ENCODE measurements at regions not wholly inside any gene's neighbourhood (a gene's known extent, or its start where the extent isn't known, plus 50 kb on each side); places are given as distances from the start of the nearest gene placed in this dataset.
"Not testable (repeated sequence)": the region's sequence is repeated elsewhere in the genome, so short reads cannot be mapped to it uniquely, and the experiment has no call there.

DNA sequence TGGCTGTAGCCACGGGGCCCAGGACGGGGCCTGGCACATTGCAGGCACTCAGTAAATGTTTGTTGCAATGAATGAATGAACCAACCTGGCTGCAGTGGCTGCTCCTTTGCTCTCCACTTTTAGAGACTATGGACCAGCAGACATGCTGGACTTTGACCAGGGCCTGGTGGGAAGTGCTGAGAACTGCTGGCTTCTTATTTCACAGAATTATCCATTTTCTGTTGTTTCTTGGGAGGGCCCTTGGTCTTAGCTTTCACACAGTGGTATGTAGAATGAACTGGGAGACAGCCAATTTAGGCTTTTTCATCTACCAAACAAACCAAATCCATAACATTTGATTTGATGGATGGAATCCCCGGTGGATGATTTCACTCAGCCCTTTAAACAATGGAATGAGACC, 78.0 kb upstream of the LHFPL2 start:
- DNase-seq (ENCODE audit: low spot score), result no peak

- no peak for DNase-seq (ENCODE audit: low spot score)
These were observed 77.4 kb upstream of the LHFPL2 start for GRCh38 chr5:78726003-78726402.

- DNase-seq (ENCODE audit: low spot score), result no peak
These were observed 75.5 kb upstream of the LHFPL2 start for GRCh38 chr5:78724061-78724460.

DNA sequence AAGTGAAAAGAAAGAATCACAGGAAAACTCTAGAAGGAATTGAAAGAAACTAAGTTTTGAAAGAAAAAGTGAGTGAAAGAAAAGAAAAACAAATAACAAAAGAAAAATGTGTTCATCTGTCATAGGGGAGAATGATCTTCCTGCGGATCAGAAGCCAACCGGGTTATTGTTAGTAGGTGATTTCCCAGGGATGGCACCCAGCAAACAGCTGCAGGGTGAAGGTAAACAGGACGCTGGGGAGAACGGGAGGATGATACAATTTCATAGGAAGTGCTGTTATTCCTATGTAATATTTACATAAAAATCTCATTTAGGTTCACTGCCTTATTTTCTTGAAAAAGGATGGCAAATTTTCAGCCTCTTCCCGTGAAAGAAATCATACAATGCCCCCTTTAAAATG, 72.4 kb upstream of the LHFPL2 start:
- no peak for DNase-seq (ENCODE audit: low spot score)

GRCh38 chr5:78720227-78720985, 71.8 kb upstream of the LHFPL2 start:
- DNase-seq (ENCODE audit: low spot score), result peak; percentile 16

- no peak for DNase-seq (ENCODE audit: low spot score)
These were observed 71.1 kb upstream of the LHFPL2 start for GRCh38 chr5:78719504-78720219.

DNA sequence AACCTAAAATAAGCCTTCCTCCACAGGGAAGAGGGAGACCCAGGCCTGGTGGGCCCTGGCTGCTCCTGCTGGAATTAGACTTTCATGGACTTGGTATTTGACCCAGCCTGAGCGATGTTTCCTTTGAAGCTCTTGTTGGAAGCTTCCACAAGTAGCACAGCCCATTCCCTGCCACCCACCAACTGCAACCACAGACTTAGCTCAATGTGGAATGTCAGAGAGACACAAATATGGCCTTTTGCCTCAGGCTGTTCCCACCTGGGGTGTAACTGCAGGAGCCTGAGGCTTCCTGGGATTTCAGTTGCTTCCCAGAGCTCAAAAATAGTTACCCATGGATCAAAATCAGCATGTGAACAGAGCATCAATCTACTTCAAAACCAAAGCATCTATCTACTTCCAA, 70.3 kb upstream of the LHFPL2 start:
- no peak for DNase-seq (ENCODE audit: low spot score)

DNA sequence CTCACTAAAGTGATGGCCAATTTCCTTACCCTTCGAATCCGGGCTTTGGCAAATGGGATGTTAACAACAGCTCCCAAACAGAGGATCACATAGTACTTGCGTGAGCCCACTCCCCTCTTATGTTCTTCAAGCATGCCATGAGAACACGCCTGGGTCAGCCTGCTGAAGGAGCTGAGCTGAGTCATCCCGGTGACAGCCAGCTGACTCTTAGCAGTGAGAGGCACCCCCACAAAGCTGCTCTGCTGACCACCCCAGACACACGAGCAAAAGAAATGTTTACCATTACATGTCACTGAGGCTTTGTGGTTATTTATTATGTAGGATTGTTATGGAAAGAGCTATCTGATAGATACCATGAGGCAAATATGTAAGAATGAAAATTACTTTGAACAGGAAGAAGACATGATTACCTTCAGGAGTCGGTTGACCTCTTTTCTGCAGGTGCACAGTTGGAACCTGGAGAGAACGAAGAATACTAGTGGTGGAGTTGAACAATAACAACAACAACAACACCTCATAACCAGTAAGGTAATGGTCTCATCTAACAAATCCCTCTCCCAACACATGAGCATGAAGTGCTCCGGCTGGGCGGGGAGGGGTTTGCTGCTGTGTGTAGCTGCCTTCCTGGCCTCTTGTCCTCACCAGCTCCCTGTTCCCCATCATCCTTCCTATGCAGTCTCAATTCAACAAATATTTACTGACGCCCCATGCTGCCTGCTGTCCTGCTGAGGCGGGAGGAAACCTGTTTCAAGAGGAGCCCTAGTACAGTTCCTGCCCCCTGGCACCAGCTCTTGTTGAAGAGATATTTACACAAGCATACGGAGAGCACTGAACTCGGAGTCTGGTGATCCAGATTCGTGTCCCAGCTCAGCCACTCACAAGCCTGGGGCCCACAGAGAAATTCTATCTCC, 69.4 kb upstream of the LHFPL2 start:
- DNase-seq (ENCODE audit: low spot score), result no peak

- no peak for DNase-seq (ENCODE audit: low spot score)
These were observed 67.6 kb upstream of the LHFPL2 start for GRCh38 chr5:78716206-78716605.

DNA sequence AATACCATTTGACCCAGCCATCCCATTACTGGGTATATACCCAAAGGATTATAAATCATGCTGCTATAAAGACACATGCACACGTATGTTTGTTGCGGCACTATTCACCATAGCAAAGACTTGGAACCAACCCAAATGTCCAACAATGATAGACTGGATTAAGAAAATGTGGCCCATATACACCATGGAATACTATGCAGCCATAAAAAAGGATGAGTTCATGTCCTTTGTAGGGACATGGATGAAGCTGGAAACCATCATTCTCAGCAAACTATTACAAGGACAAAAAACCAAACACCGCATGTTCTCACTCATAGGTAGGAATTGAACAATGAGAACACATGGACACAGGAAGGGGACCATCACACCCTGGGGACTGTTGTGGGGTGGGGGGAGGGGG, 66.8 kb upstream of the LHFPL2 start:
- not testable (repeated sequence) for DNase-seq (ENCODE audit: low spot score)

GRCh38 chr5:78711670-78712069, 63.1 kb upstream of the LHFPL2 start:
- DNase-seq (ENCODE audit: low spot score), result not testable (repeated sequence)

DNA sequence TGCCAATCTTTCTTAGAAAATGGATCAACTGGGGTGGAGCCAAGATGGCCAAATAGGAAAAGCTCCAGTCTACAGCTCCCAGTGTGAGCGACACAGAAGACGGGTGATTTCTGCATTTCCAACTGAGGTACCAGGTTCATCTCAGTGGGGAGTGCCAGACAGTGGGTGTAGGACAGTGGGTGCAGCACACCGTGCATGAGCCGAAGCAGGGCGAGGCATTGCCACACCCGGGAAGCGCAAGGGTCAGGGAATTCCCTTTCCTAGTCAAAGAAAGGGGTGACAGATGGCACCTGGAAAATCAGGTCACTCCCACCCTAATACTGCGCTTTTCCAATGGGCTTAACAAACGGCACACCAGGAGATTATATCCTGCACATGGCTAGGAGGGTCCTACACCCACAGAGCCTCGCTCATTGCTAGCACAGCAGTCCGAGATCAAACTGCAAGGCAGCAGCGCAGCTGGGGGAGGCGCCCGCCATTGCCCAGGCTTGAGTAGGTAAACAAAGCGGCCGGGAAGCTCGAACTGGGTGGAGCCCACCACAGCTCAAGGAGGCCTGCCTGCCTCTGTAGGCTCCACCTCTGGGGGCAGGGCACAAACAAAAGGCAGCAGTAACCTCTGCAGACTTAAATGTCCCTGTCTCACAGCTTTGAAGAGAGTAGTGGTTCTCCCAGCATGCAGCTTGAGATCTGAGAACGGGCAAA, 61.3 kb upstream of the LHFPL2 start:
- not testable (repeated sequence) for DNase-seq (ENCODE audit: low spot score)

- DNase-seq (ENCODE audit: low spot score), result no peak
These were observed 58.3 kb upstream of the LHFPL2 start for GRCh38 chr5:78706825-78707224.

GRCh38 chr5:78706381-78706780, 57.8 kb upstream of the LHFPL2 start:
- no peak for DNase-seq (ENCODE audit: low spot score)

DNA sequence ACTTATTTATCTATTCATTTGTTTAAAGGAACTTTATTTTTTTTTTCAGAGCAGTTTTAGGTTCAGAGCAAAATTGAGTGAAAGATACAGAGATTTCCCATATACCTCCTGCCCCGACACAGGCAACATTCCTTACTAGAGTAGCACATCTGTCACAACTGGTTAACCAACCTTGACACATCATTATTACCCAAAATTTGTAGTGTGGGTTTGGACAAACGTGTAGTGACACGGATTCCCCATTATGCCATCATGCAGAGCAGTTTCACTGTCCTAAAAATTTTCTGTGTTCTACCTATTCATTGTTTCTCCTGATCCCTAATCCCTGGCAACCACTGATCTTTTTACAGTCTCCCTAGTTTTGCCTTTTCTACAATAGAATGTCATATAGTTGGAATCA, 57.3 kb upstream of the LHFPL2 start:
- no peak for DNase-seq (ENCODE audit: low spot score)

- DNase-seq (ENCODE audit: low spot score), result no peak
These were observed 53.3 kb upstream of the LHFPL2 start for GRCh38 chr5:78701795-78702410.

DNA sequence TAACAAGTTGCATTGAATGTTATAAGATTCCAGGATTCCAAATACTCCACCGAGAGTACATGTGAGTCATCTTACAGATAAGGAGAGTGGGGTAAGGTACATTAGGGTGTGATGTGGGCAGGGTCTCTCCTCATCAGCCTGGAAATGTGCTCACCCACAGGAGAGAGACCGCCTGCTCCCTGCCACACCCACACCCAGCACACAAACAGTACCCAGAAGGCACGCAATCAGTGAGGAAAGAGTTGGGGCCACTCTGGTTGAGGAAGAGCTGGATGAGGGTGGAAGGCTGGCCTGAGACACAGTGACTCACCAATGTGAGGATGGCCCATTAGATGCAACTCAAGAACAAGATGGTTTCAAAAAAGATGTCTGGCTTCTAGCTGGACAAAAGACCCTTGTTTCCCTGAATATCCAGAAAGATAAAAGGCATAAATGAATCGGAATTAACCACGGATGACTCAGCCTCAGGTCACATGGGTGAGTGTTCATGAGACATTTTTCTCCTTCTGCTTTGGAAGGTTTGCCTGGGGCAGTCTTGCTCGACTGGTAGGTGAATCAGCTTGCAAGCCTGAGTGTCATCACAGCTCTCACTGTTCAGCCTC, 51.1 kb upstream of the LHFPL2 start:
- peak; percentile 77 for DNase-seq (ENCODE audit: low spot score)

GRCh38 chr5:78698191-78698791, 49.7 kb upstream of the LHFPL2 start:
- DNase-seq (ENCODE audit: low spot score), result no peak
